Neural progenitor cell (in vitro differentiated cells): ENCODE measurements at regions not wholly inside any gene's neighbourhood (a gene's known extent, or its start where the extent isn't known, plus 50 kb on each side); places are given as distances from the start of the nearest gene placed in this dataset.

Experiments used
- DNase-seq: peaks from one replicate; pipeline ENCODE4 v3.0.0-alpha.2; 2016; ENCODE audit warnings: low spot score
- H2AFZ ChIP-seq: fragments of 200-600 bp; sonication (generic); replicated peaks from 2 replicates; pipeline ENCODE4 v1.6.1; 2016; ENCODE audit warnings: antibody characterized with exemption
- H3F3A ChIP-seq: fragments of 200-600 bp; sonication (generic); 2 replicates; pipeline ENCODE4 v1.6.1; 2016; ENCODE audit warnings: antibody characterized with exemption, low read depth
- H3K27ac ChIP-seq: fragments of 200-600 bp; sonication (generic); 2 replicates; pipeline ENCODE4 v1.5.1; 2016; ENCODE audit warnings: mild to moderate bottlenecking
- H3K27me3 ChIP-seq: fragments of 200-600 bp; sonication (generic); 2 replicates; pipeline ENCODE4 v1.6.1; 2016; ENCODE audit warnings: mild to moderate bottlenecking, moderate library complexity
- H3K36me3 ChIP-seq: fragments of 200-600 bp; sonication (generic); 2 replicates; pipeline ENCODE4 v1.5.1; 2016
- H3K4me1 ChIP-seq: fragments of 200-600 bp; sonication (generic); 2 replicates; pipeline ENCODE4 v1.6.1; 2016; ENCODE audit warnings: mixed run types
- H3K4me2 ChIP-seq: fragments of 200-600 bp; sonication (generic); 2 replicates; pipeline ENCODE4 v1.6.1; 2016
- H3K4me3 ChIP-seq: fragments of 200-600 bp; sonication (generic); 2 replicates; pipeline ENCODE4 v1.5.1; 2016
- H3K79me2 ChIP-seq: fragments of 200-600 bp; sonication (generic); 2 replicates; pipeline ENCODE4 v1.6.1; 2016; ENCODE audit warnings: low read depth
- H3K9ac ChIP-seq: fragments of 200-600 bp; sonication (generic); 2 replicates; pipeline ENCODE4 v1.6.1; 2016
- H3K9me3 ChIP-seq: fragments of 200-600 bp; sonication (generic); 2 replicates; pipeline ENCODE4 v1.5.1; 2016; ENCODE audit warnings: low read depth
- H4K20me1 ChIP-seq: fragments of 200-600 bp; sonication (generic); 2 replicates; pipeline ENCODE4 v1.6.1; 2016; ENCODE audit warnings: low read depth
- H3K27ac Mint-ChIP-seq: 3 replicates; pipeline ENCODE4 v1.8.0; 2021; ENCODE audit warnings: mixed read lengths
- H3K27me3 Mint-ChIP-seq: 2 replicates; pipeline ENCODE4 v1.8.0; 2022; ENCODE audit warnings: low read depth, mild to moderate bottlenecking, inconsistent platforms, moderate library complexity, mixed read lengths; ENCODE audit not compliant: insufficient read depth
- H3K36me3 Mint-ChIP-seq: 3 replicates; pipeline ENCODE4 v1.8.0; 2021; ENCODE audit warnings: mixed read lengths
- H3K4me1 Mint-ChIP-seq: 3 replicates; pipeline ENCODE4 v1.8.0; 2021; ENCODE audit warnings: mixed read lengths
- H3K4me3 Mint-ChIP-seq: 3 replicates; pipeline ENCODE4 v1.8.0; 2021; ENCODE audit warnings: mild to moderate bottlenecking, moderate library complexity, mixed read lengths
- H3K9me3 Mint-ChIP-seq: 3 replicates; pipeline ENCODE4 v1.8.0; 2020; ENCODE audit warnings: mixed read lengths
- CTCF ChIP-seq: fragments of 200-600 bp; sonication (generic); IDR thresholded peaks from 2 replicates; pipeline ENCODE4 v1.5.1; 2017; ENCODE audit warnings: antibody characterized with exemption, mild to moderate bottlenecking
- EZH2 ChIP-seq: fragments of 200-600 bp; sonication (generic); IDR thresholded peaks from 2 replicates; pipeline ENCODE4 v1.6.1; 2017; ENCODE audit warnings: antibody characterized with exemption, mild to moderate bottlenecking, moderate library complexity
- EZH2phosphoT487 ChIP-seq: fragments of 200-600 bp; sonication (generic); IDR thresholded peaks from 2 replicates; pipeline ENCODE4 v1.6.1; 2017; ENCODE audit warnings: antibody characterized with exemption

GRCh38 chr15:61393524-61393923, 164.4 kb upstream of the RORA start:
- Histone ChIP-seq H3F3A (no peaks in the 10 kb centered on the region), H3K9ac (no peak overlapping the region), H3K36me3 (no peaks in the 10 kb centered on the region), H3K9me3 (no peaks in the 10 kb centered on the region), H3K4me3 (no peak overlapping the region), H3K4me2 (no peak overlapping the region), H3K4me1 (no peaks in the 10 kb centered on the region), H3K27me3 (no peaks in the 10 kb centered on the region), H2AFZ (no peak overlapping the region), H3K27ac (no peak overlapping the region), H4K20me1 (no peaks in the 10 kb centered on the region), H3K79me2 (no peaks in the 10 kb centered on the region)
- Mint-ChIP-seq H3K4me1 (no peaks in the 10 kb centered on the region), H3K9me3 (no peaks in the 10 kb centered on the region), H3K27me3 (peaks cover 2% of the 10 kb centered on the region), H3K4me3 (no peak overlapping the region), H3K27ac (no peak overlapping the region), H3K36me3 (no peaks in the 10 kb centered on the region)
- TF ChIP-seq CTCF (no peak), EZH2phosphoT487 (no peak), EZH2 (no peak)
- no peak for DNase-seq

- no peaks in the 10 kb centered on the region for H3K4me1 Mint-ChIP-seq
- Histone ChIP-seq H3K9me3 (no peaks in the 10 kb centered on the region), H3K4me2 (no peak overlapping the region), H2AFZ (no peak overlapping the region), H3K4me1 (no peaks in the 10 kb centered on the region), H3K27me3 (no peaks in the 10 kb centered on the region), H3K27ac (no peak overlapping the region), H3K36me3 (no peaks in the 10 kb centered on the region), H3K9ac (no peak overlapping the region), H4K20me1 (no peaks in the 10 kb centered on the region), H3F3A (no peaks in the 10 kb centered on the region), H3K4me3 (no peak overlapping the region), H3K79me2 (no peaks in the 10 kb centered on the region)
- no peak overlapping the region for H3K4me3 Mint-ChIP-seq
- no peaks in the 10 kb centered on the region for H3K36me3 Mint-ChIP-seq
- H3K27me3 Mint-ChIP-seq, result peaks cover 2% of the 10 kb centered on the region
- no peak overlapping the region for H3K27ac Mint-ChIP-seq
- no peak for DNase-seq
- no peaks in the 10 kb centered on the region for H3K9me3 Mint-ChIP-seq
- TF ChIP-seq EZH2, result no peak
- no peak for TF ChIP-seq CTCF
Measured at GRCh38 chr15:61390138-61390537, 161.0 kb upstream of the RORA start.

DNA sequence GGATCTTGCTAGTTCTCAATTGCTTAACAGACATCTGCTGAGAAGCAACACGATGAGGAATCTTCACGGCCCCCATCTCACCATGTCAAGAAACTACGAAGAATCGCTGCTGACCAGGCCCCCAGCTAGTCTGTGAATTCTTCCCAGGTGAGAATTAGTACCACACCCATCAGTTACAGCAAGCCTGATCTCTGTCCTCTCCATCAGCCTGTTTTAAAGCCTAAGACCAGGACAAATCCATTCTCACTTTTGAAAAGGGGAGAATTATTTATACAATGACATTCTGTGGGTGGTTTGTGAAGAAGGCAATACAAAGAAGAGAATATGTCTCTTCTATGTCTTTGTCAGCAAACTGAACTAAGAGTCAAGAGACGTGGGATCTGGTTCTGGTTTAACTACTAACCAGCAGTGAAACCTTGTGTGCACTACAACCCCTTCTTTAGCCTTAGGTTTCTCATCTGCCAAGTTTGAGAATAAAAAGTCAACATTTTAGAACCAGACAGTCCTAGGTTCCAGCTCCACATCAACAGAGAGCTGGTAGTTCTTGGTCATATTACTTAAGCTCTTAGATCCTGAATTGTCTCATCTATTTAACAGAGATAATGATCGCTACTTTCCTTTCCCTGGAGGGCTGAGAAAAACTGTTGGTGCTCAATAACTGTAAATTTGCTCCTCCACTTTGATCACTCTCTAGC, 160.4 kb upstream of the RORA start:
- Mint-ChIP-seq H3K27me3 (peaks cover 2% of the 10 kb centered on the region), H3K27ac (no peak overlapping the region), H3K36me3 (no peaks in the 10 kb centered on the region), H3K4me3 (no peak overlapping the region), H3K9me3 (no peaks in the 10 kb centered on the region), H3K4me1 (no peaks in the 10 kb centered on the region)
- H3K27ac ChIP-seq, result no peak overlapping the region
- H3K4me3 ChIP-seq, result no peak overlapping the region
- H3K9me3 ChIP-seq, result no peaks in the 10 kb centered on the region
- TF ChIP-seq CTCF, result no peak
- no peaks in the 10 kb centered on the region for H3K79me2 ChIP-seq
- no peak overlapping the region for H3K4me2 ChIP-seq
- H2AFZ ChIP-seq, result peak overlapping the region; percentile 3
- no peaks in the 10 kb centered on the region for H3K4me1 ChIP-seq
- no peaks in the 10 kb centered on the region for H3F3A ChIP-seq
- no peaks in the 10 kb centered on the region for H3K36me3 ChIP-seq
- H4K20me1 ChIP-seq, result no peaks in the 10 kb centered on the region
- H3K27me3 ChIP-seq, result no peaks in the 10 kb centered on the region
- no peak overlapping the region for H3K9ac ChIP-seq
- no peak for DNase-seq
